SIG-M5 (cell line): ENCODE measurements at regions not wholly inside any gene's neighbourhood (a gene's known extent, or its start where the extent isn't known, plus 50 kb on each side); places are given as distances from the start of the nearest gene placed in this dataset.
"Not testable (repeated sequence)": the region's sequence is repeated elsewhere in the genome, so short reads cannot be mapped to it uniquely, and the experiment has no call there.

Source experiments
- DNase-seq: peaks from one replicate; lab custom pipeline; 2025; lab: John Stamatoyannopoulos, UW

GRCh38 chr18:56488739-56489138, 149.7 kb downstream of the TXNL1 start:
- no peak for DNase-seq

- no peak for DNase-seq
Observed at GRCh38 chr18:56487801-56488200, 150.6 kb downstream of the TXNL1 start.

GRCh38 chr18:56483386-56483785, 155.0 kb downstream of the TXNL1 start:
- DNase-seq: no peak

- DNase-seq: not testable (repeated sequence)
Observed at GRCh38 chr18:56482813-56483212, 155.6 kb downstream of the TXNL1 start.

- no peak for DNase-seq
Observed at GRCh38 chr18:56481751-56482150, 156.6 kb downstream of the TXNL1 start.

GRCh38 chr18:56479841-56480240, 158.6 kb downstream of the TXNL1 start:
- no peak for DNase-seq

GRCh38 chr18:56475250-56475649, 163.1 kb downstream of the TXNL1 start:
- DNase-seq: no peak

- no peak for DNase-seq
Observed at GRCh38 chr18:56473400-56474024, 164.9 kb downstream of the TXNL1 start.

GRCh38 chr18:56470406-56471351, 167.7 kb downstream of the TXNL1 start:
- DNase-seq: no peak

GRCh38 chr18:56469582-56469981, 168.8 kb downstream of the TXNL1 start:
- no peak for DNase-seq

- peak; percentile 47 for DNase-seq
Observed at GRCh38 chr18:56468396-56468795, 170.0 kb downstream of the TXNL1 start.

GRCh38 chr18:56462276-56462675, 176.1 kb downstream of the TXNL1 start:
- DNase-seq: no peak

- no peak for DNase-seq
Observed at GRCh38 chr18:56461151-56461550, 177.2 kb downstream of the TXNL1 start.

- no peak for DNase-seq
Observed at GRCh38 chr18:56460581-56460980, 177.8 kb downstream of the TXNL1 start.

- no peak for DNase-seq
Observed at GRCh38 chr18:56458770-56459712, 179.4 kb downstream of the TXNL1 start.

GRCh38 chr18:56455874-56456273, 182.5 kb downstream of the TXNL1 start:
- no peak for DNase-seq

GRCh38 chr18:56455141-56455540, 183.3 kb downstream of the TXNL1 start:
- DNase-seq: no peak

- no peak for DNase-seq
Observed at GRCh38 chr18:56453631-56454030, 184.8 kb downstream of the TXNL1 start.

GRCh38 chr18:56451188-56451587, 187.2 kb downstream of the TXNL1 start:
- DNase-seq: no peak

GRCh38 chr18:56448751-56449150, 189.6 kb downstream of the TXNL1 start:
- DNase-seq: no peak

GRCh38 chr18:56445422-56445821, 193.0 kb downstream of the TXNL1 start:
- no peak for DNase-seq

GRCh38 chr18:56444201-56444600, 194.2 kb downstream of the TXNL1 start:
- DNase-seq: no peak
